ENCODE measurements at regions not wholly inside any gene's neighbourhood (a gene's known extent, or its start where the extent isn't known, plus 50 kb on each side); places are given as distances from the start of the nearest gene placed in this dataset.

- no peak for DNase-seq (ENCODE audit: low read depth)
- no peak overlapping the region for H3K4me3 ChIP-seq (ENCODE audit: control insufficient read depth, low read depth, low read length)
- TF ChIP-seq, protein P1, sequence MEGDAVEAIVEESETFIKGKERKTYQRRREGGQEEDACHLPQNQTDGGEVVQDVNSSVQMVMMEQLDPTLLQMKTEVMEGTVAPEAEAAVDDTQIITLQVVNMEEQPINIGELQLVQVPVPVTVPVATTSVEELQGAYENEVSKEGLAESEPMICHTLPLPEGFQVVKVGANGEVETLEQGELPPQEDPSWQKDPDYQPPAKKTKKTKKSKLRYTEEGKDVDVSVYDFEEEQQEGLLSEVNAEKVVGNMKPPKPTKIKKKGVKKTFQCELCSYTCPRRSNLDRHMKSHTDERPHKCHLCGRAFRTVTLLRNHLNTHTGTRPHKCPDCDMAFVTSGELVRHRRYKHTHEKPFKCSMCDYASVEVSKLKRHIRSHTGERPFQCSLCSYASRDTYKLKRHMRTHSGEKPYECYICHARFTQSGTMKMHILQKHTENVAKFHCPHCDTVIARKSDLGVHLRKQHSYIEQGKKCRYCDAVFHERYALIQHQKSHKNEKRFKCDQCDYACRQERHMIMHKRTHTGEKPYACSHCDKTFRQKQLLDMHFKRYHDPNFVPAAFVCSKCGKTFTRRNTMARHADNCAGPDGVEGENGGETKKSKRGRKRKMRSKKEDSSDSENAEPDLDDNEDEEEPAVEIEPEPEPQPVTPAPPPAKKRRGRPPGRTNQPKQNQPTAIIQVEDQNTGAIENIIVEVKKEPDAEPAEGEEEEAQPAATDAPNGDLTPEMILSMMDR (IDR thresholded peaks at IDR 0.05; ENCODE audit: control insufficient read depth, insufficient read depth, low read depth, low read length, missing control alignments) = no peak
These were observed 493.4 kb downstream of the CETN3 start for GRCh38 chr5:89916131-89916530.

- no peak for DNase-seq (ENCODE audit: low read depth)
- TF ChIP-seq, protein P1 (IDR thresholded peaks at IDR 0.05; ENCODE audit: control insufficient read depth, insufficient read depth, low read depth, low read length, missing control alignments) = no peak
- no peak overlapping the region for H3K4me3 ChIP-seq (ENCODE audit: control insufficient read depth, low read depth, low read length)
These were observed 500.7 kb downstream of the CETN3 start for GRCh38 chr5:89908876-89909275.

DNA sequence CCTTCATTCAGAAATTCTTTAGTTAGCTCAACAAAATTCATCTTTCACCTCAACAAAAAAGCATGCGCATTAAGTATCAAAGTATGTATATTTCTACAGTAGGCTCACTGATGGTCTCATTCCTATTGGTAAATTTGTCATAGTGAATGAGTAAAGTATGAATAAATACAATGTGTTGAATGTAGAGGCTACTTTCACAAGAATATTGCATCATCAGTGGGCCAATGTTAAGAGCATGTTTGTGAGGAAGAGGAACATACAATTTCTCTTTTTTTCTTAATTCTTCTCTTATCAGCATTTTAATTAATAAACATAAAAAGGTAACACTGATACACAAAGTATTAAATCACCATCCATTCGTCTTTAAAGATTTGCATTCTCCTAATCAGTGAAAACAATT lies 505.1 kb downstream of the CETN3 start:
- no peak overlapping the region for H3K4me3 ChIP-seq (ENCODE audit: control insufficient read depth, low read depth, low read length)
- DNase-seq (ENCODE audit: low read depth) = no peak
- TF ChIP-seq, protein P1 (IDR thresholded peaks at IDR 0.05; ENCODE audit: control insufficient read depth, insufficient read depth, low read depth, low read length, missing control alignments) = no peak

DNA sequence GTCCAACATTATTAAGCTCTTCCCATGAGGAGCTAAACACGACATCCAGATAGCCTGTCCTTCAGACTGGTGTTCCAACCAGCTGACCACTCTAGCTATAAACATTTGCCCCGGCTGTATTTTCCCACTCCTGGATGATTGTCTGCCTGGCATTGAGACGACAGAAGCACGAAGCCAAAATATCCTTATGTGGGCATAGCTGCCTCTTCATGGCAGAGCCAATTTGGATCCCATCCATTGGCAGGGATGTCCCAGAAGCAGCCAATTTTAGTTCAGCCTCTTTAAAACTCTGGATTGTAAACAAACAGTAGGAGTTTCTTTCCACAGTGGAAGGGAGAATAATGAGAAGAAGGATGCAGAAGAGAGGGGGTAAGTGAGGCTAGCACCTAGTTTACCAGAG lies 507.6 kb downstream of the CETN3 start:
- no peak for DNase-seq (ENCODE audit: low read depth)
- H3K4me3 ChIP-seq (ENCODE audit: control insufficient read depth, low read depth, low read length) = no peak overlapping the region
- TF ChIP-seq, protein P1 (IDR thresholded peaks at IDR 0.05; ENCODE audit: control insufficient read depth, insufficient read depth, low read depth, low read length, missing control alignments) = no peak

DNA sequence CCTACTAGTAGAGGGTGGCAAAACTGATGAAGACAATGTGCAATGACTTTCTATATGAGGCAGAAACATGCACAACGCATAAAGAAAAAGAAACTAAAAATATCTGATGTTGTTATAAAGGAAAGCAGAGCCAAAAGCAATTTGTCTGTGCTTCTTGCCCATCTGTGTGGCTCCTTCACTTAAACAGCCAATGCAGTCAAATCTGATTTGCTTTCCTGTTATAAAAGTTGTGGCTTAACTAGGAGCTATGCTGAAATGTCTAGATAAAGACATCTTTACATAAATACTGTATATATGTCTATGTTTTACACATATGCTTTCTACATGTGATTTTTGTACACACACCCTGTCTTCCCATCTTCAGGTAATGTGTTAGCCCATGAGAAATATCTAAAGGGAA lies 508.2 kb downstream of the CETN3 start:
- TF ChIP-seq, protein P1 (IDR thresholded peaks at IDR 0.05; ENCODE audit: control insufficient read depth, insufficient read depth, low read depth, low read length, missing control alignments) = no peak
- DNase-seq (ENCODE audit: low read depth) = no peak
- H3K4me3 ChIP-seq (ENCODE audit: control insufficient read depth, low read depth, low read length) = no peak overlapping the region

- no peak overlapping the region for H3K4me3 ChIP-seq (ENCODE audit: control insufficient read depth, low read depth, low read length)
- TF ChIP-seq, protein P1 (IDR thresholded peaks at IDR 0.05; ENCODE audit: control insufficient read depth, insufficient read depth, low read depth, low read length, missing control alignments) = no peak
- no peak for DNase-seq (ENCODE audit: low read depth)
These were observed 509.2 kb downstream of the CETN3 start for GRCh38 chr5:89900346-89900745.

DNA sequence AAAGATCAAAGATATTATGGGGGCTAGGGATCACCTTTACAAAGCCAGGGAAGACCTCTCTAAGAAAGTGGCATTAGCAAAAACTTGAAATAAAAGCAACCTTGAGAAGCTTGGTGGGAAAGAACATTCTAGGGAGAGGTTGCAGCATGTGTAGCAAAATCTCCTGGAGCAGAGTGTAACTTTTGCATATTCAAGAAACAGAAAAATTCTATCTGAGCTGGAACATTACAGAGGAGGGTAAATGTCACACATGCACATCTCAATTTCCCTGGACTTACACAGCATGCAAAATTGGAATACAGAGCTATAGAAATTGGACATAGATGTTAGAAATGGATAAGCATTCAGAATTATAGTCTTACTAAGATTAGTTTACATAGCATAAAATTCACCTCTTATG lies 510.0 kb downstream of the CETN3 start:
- TF ChIP-seq, protein P1 (IDR thresholded peaks at IDR 0.05; ENCODE audit: control insufficient read depth, insufficient read depth, low read depth, low read length, missing control alignments) = no peak
- no peak for DNase-seq (ENCODE audit: low read depth)

More for the DNA sequence above, 510.0 kb downstream of the CETN3 start:
- no peak overlapping the region for H3K4me3 ChIP-seq (ENCODE audit: control insufficient read depth, low read depth, low read length)

Measured in AG09309 (cell line).